Panc1 (cell line): ENCODE measurements at regions not wholly inside any gene's neighbourhood (a gene's known extent, or its start where the extent isn't known, plus 50 kb on each side); places are given as distances from the start of the nearest gene placed in this dataset.
"Not testable (repeated sequence)": the region's sequence is repeated elsewhere in the genome, so short reads cannot be mapped to it uniquely, and the experiment has no call there.

Source experiments
- ATAC-seq: fragments of 200-7000 bp; cut with Tn5 transposase; 2 replicates; pipeline ENCODE4 v1.9.1; 2020; ENCODE audit warnings: mild to moderate bottlenecking, moderate library complexity
- BruUV-seq: library from RNA; stranded (reverse); fragments of 400-500 nt; replicated peaks from 2 replicates; lab custom pipeline; 2021; lab: Mats Ljungman, UMichigan
- CTCF ChIA-PET: fragments of 300-600 bp; sonication (Branson Sonifier 250); formaldehyde crosslinking; loops from one replicate; lab custom pipeline; 2022; ENCODE audit warnings: antibody characterized with exemption; lab: Charles Lee
- POLR2A ChIA-PET: fragments of 300-600 bp; sonication (Branson Sonifier 250); formaldehyde crosslinking; loops from one replicate; lab custom pipeline; 2022; ENCODE audit warnings: antibody characterized with exemption; lab: Charles Lee
- DNase-seq: peaks from one replicate; pipeline ENCODE4 v3.0.0-alpha.2; 2010; ENCODE audit warnings: low read depth, low spot score
- H3K27ac ChIP-seq: 2 replicates; pipeline ENCODE4 v1.5.1; 2011; ENCODE audit warnings: mild to moderate bottlenecking, low read length, inconsistent platforms
- H3K27me3 ChIP-seq: fragments of 200-500 bp; sonication (Bioruptor generic); 2 replicates; pipeline ENCODE4 v1.6.0; 2014; ENCODE audit warnings: low read length, inconsistent platforms; ENCODE audit not compliant: control insufficient read depth, insufficient read depth
- H3K36me3 ChIP-seq: fragments of 200-500 bp; sonication (Bioruptor generic); 2 replicates; pipeline ENCODE4 v1.5.1; 2014; ENCODE audit warnings: inconsistent platforms, mild to moderate bottlenecking, low read length, moderate library complexity; ENCODE audit not compliant: control insufficient read depth, insufficient read depth
- H3K4me1 ChIP-seq: 2 replicates; pipeline ENCODE4 v1.5.1; 2011; ENCODE audit warnings: inconsistent platforms, mild to moderate bottlenecking, low read length, moderate library complexity; ENCODE audit not compliant: control insufficient read depth, insufficient read depth
- H3K4me3 ChIP-seq, 2 experiments: 2 replicates each; pipeline ENCODE4 v1.5.1; 2011 to 2012; ENCODE audit warnings: low read depth in 2 of 2, low read length in 2 of 2, mild to moderate bottlenecking in 2 of 2, inconsistent platforms in 1 of 2, moderate library complexity in 1 of 2
- H3K9me3 ChIP-seq: fragments of 200-500 bp; sonication (Bioruptor generic); 2 replicates; pipeline ENCODE4 v1.5.1; 2014; ENCODE audit warnings: low read depth, mild to moderate bottlenecking, inconsistent platforms, low read length, moderate library complexity; ENCODE audit not compliant: control insufficient read depth, insufficient read depth
- POLR2AphosphoS5 ChIP-seq: IDR thresholded peaks from 2 replicates; pipeline ENCODE4 v1.6.1; 2012; ENCODE audit warnings: mild to moderate bottlenecking, low read depth, low read length, moderate library complexity
- REST ChIP-seq, 2 experiments: IDR thresholded peaks; 2 replicates each; pipeline ENCODE4 v1.6.1; 2011 to 2012; ENCODE audit warnings: low read depth in 2 of 2, control low read depth in 1 of 2, low read length in 1 of 2, mild to moderate bottlenecking in 1 of 2, moderate library complexity in 1 of 2; ENCODE audit not compliant: insufficient read depth in 1 of 2
- SIN3A ChIP-seq: IDR thresholded peaks from 2 replicates; pipeline ENCODE4 v1.6.1; 2012; ENCODE audit warnings: low read depth, mild to moderate bottlenecking, low read length, moderate library complexity, borderline replicate concordance; ENCODE audit not compliant: insufficient read depth
- TCF7L2 ChIP-seq: IDR thresholded peaks from 2 replicates; pipeline ENCODE4 v1.6.1; 2011; ENCODE audit warnings: mild to moderate bottlenecking, low read depth, low read length, inconsistent platforms
- in situ Hi-C: cut with HindIII; loops from 2 replicates; pipeline ENCODE4 v1.10.0; 2016; ENCODE audit warnings: low sequenced_read_pairs, low pct_unique_long_range_greater_than_20kb
- intact Hi-C: fragments of 100-400 bp; cut with micrococcal nuclease; formaldehyde crosslinking; loops from one replicate; pipeline ENCODE4 v1.10.0; 2022; ENCODE audit not compliant: unreplicated experiment
- TF ChIP-seq, protein P1 (sequence below): fragments of 450-650 bp; IDR thresholded peaks from 2 replicates; pipeline ENCODE4 v1.5.1; 2017; ENCODE audit warnings: mild to moderate bottlenecking

DNA sequence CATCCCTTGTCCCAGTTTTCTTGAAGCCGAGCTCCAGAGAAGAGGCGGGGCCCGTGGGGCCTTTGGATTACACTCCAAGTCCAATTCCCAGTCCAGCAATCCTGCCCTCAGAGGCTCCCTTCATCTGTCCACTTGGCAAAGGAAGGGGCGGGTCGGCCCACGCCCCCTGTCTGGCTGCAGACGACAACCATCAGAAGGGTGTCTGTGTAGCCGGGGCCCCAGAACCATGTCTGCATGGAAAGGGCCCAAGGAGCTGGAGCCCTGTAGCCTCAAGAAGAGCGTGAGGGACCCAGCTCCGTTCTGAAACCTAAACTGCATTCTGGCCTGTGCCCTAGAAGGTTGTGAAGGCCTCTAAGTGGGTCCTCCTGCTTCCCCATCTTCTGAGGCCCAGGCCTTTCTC is 65.2 kb upstream of the TAMM41 start:
- ATAC-seq, BruUV-seq, H3K27ac ChIP-seq, POLR2A ChIA-PET, H3K36me3 ChIP-seq, H3K4me1 ChIP-seq, DNase-seq, intact Hi-C loops, H3K9me3 ChIP-seq, H3K27me3 ChIP-seq, CTCF ChIA-PET, H3K4me3 ChIP-seq, in situ Hi-C loops: not testable (repeated sequence)

GRCh38 chr3:11913316-11913715 is 66.6 kb upstream of the TAMM41 start:
- BruUV-seq: no TSS peak
- ChIA-PET CTCF (interaction anchor here (0.5 kb wide), 1 partner anchor 1927 kb away, joined by 6 read pairs; the partner anchor contains the start of gene EMC3), POLR2A (no interaction called here)
- no peak for DNase-seq
- TF ChIP-seq POLR2AphosphoS5 (no peak), REST (IDR thresholded peaks at IDR 0.05; ENCODE audit: insufficient read depth in 1 of 2, low read depth in 2 of 2, low read length in 1 of 2) (no peak), TCF7L2 (no peak), SIN3A (no peak)
- TF ChIP-seq, protein P1, sequence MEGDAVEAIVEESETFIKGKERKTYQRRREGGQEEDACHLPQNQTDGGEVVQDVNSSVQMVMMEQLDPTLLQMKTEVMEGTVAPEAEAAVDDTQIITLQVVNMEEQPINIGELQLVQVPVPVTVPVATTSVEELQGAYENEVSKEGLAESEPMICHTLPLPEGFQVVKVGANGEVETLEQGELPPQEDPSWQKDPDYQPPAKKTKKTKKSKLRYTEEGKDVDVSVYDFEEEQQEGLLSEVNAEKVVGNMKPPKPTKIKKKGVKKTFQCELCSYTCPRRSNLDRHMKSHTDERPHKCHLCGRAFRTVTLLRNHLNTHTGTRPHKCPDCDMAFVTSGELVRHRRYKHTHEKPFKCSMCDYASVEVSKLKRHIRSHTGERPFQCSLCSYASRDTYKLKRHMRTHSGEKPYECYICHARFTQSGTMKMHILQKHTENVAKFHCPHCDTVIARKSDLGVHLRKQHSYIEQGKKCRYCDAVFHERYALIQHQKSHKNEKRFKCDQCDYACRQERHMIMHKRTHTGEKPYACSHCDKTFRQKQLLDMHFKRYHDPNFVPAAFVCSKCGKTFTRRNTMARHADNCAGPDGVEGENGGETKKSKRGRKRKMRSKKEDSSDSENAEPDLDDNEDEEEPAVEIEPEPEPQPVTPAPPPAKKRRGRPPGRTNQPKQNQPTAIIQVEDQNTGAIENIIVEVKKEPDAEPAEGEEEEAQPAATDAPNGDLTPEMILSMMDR: no peak
- Histone ChIP-seq H3K9me3 (no peaks in the 10 kb centered on the region), H3K27ac (no peak overlapping the region), H3K27me3 (no peaks in the 10 kb centered on the region), H3K36me3 (no peaks in the 10 kb centered on the region), H3K4me3 (no peak overlapping the region), H3K4me1 (no peaks in the 10 kb centered on the region)
- intact Hi-C loops: no loop called here
- no peak for ATAC-seq
- in situ Hi-C loops: no loop called here

- DNase-seq: no peak
- ChIA-PET CTCF (no interaction called here), POLR2A (no interaction called here)
- in situ Hi-C loops (no loop called here), intact Hi-C loops (no loop called here)
- no TSS peak for BruUV-seq
- Histone ChIP-seq H3K27me3 (no peaks in the 10 kb centered on the region), H3K4me1 (no peaks in the 10 kb centered on the region), H3K9me3 (no peaks in the 10 kb centered on the region), H3K4me3 (no peak overlapping the region), H3K27ac (no peak overlapping the region), H3K36me3 (no peaks in the 10 kb centered on the region)
- ATAC-seq: no peak
- TF ChIP-seq REST (IDR thresholded peaks at IDR 0.05; ENCODE audit: insufficient read depth in 1 of 2, low read depth in 2 of 2, low read length in 1 of 2): no peak
- TF ChIP-seq, protein P1: no peak
- TF ChIP-seq POLR2AphosphoS5: no peak
- TF ChIP-seq TCF7L2: no peak
- no peak for TF ChIP-seq SIN3A
Observed at GRCh38 chr3:11914041-11914440, 67.4 kb upstream of the TAMM41 start.
